MG63 (cell line): ENCODE measurements at regions not wholly inside any gene's neighbourhood (a gene's known extent, or its start where the extent isn't known, plus 50 kb on each side); places are given as distances from the start of the nearest gene placed in this dataset.

ENCODE experiments used
- DNase-seq: peaks from one replicate; pipeline ENCODE4 v3.0.0-alpha.2; 2020
- H3K27me3 ChIP-seq: fragments of 250-450 bp; sonication (Bioruptor Pico); 2 replicates; pipeline ENCODE4 v1.5.1; 2020; ENCODE audit warnings: mild to moderate bottlenecking, moderate library complexity
- H3K36me3 ChIP-seq: fragments of 250-450 bp; sonication (Bioruptor Pico); 2 replicates; pipeline ENCODE4 v1.5.1; 2020; ENCODE audit warnings: mild to moderate bottlenecking, moderate library complexity
- H3K4me3 ChIP-seq: fragments of 250-450 bp; sonication (Bioruptor Pico); 2 replicates; pipeline ENCODE4 v1.5.1; 2020; ENCODE audit warnings: mild to moderate bottlenecking, moderate library complexity
- H3K9me3 ChIP-seq: fragments of 250-450 bp; sonication (Bioruptor Pico); 2 replicates; pipeline ENCODE4 v1.5.1; 2020; ENCODE audit warnings: mild to moderate bottlenecking, moderate library complexity

DNA sequence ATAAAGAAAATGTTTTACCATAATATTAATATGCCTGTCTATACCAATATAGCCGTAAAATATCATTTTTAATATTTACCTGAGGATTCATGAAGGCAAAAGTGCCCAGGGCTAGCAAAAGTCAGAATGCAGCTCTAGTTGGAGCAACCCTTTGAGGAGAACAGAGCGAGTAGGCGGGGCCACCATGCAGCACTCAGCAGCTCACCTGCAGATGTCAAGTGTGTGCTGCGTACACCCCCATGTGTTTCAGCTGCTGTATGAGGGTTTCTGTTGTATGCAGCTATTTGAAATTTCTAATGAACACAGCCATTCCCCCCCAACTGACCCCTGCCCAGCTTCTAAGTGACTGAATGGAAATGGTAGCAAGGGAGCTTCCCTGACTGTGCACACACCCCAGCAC is 508.0 kb downstream of the QKI start:
- DNase-seq = no peak
- H3K36me3 ChIP-seq = no peaks in the 10 kb centered on the region
- no peaks in the 10 kb centered on the region for H3K27me3 ChIP-seq
- no peak overlapping the region for H3K4me3 ChIP-seq
- no peaks in the 10 kb centered on the region for H3K9me3 ChIP-seq

- Histone ChIP-seq H3K4me3 (no peak overlapping the region), H3K9me3 (no peaks in the 10 kb centered on the region), H3K27me3 (no peaks in the 10 kb centered on the region), H3K36me3 (no peaks in the 10 kb centered on the region)
- no peak for DNase-seq
Measured at GRCh38 chr6:163919652-163920051, 505.1 kb downstream of the QKI start.

- H3K4me3 ChIP-seq = no peak overlapping the region
- no peak for DNase-seq
- H3K9me3 ChIP-seq = no peaks in the 10 kb centered on the region
- H3K36me3 ChIP-seq = no peaks in the 10 kb centered on the region
- no peaks in the 10 kb centered on the region for H3K27me3 ChIP-seq
Measured at GRCh38 chr6:163916315-163917081, 502.0 kb downstream of the QKI start.

DNA sequence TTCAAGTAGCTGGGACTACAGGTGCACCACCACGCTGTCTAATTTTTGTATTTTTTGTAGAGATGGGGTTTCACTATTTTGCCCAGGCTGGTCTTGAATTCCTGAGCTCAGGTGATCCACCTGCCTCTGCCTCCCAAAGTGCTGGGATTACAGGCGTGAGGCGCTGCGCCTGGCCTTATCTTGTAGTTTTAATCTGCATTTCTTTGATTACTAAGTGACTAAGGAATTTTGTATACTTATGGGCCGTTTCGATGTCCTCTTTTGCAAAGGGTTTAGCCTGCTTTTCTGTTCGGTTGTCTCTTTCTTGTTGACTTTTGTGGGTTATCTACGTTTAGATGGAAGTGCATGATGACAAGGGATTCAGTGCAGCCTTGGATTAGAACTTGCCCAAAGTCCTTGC is 500.6 kb downstream of the QKI start:
- H3K36me3 ChIP-seq = no peaks in the 10 kb centered on the region
- H3K27me3 ChIP-seq = no peaks in the 10 kb centered on the region
- DNase-seq = no peak
- H3K4me3 ChIP-seq = no peak overlapping the region
- no peaks in the 10 kb centered on the region for H3K9me3 ChIP-seq

- no peak for DNase-seq
- Histone ChIP-seq H3K9me3 (no peaks in the 10 kb centered on the region), H3K27me3 (no peaks in the 10 kb centered on the region), H3K4me3 (no peak overlapping the region), H3K36me3 (no peaks in the 10 kb centered on the region)
Measured at GRCh38 chr6:163913045-163913444, 498.5 kb downstream of the QKI start.

DNA sequence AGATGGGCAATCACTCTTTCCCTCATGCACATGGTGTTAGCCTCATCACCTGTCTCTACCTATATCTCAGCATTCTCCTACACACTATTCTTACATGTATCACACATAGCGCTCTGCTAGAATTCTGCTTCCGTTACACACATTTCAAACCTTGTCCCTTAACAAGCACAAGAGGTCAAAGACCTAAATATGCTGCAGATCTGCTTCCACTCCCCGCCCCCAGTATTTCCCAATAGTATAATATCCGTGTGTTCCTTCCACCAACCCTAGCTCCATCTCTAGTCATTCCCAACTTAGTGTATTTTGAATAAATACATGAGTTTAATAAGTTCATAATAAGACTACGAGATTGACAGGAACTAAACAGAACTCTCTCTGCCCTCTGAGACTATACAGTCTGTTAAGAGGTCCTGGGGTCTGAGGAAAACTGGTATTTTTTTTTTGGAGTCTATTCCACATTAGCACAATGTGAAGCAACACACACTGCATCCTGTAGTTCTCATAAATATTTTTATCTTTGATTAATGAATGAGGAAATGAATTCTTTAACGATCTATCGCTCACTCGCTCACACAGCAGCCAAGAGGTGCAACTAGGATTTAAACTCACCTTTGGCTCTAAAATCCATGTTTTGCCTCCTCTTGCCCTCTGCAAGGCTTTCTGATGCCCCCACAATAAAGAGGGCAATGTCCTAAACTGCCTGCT is 491.6 kb downstream of the QKI start:
- Histone ChIP-seq H3K9me3 (no peaks in the 10 kb centered on the region; the same call in 1 of the 2 replicates), H3K36me3 (no peaks in the 10 kb centered on the region), H3K27me3 (no peaks in the 10 kb centered on the region), H3K4me3 (no peak overlapping the region)
- DNase-seq = no peak

GRCh38 chr6:163904186-163904585 is 489.7 kb downstream of the QKI start:
- Histone ChIP-seq H3K36me3 (no peaks in the 10 kb centered on the region), H3K27me3 (no peaks in the 10 kb centered on the region), H3K4me3 (no peak overlapping the region), H3K9me3 (no peaks in the 10 kb centered on the region; the same call in 1 of the 2 replicates)
- DNase-seq = no peak

- DNase-seq = no peak
- Histone ChIP-seq H3K27me3 (no peaks in the 10 kb centered on the region), H3K36me3 (no peaks in the 10 kb centered on the region), H3K4me3 (no peak overlapping the region), H3K9me3 (no peaks in the 10 kb centered on the region; the same call in 1 of the 2 replicates)
Measured at GRCh38 chr6:163903541-163903940, 489.0 kb downstream of the QKI start.

GRCh38 chr6:163902993-163903392 is 488.5 kb downstream of the QKI start:
- Histone ChIP-seq H3K36me3 (no peaks in the 10 kb centered on the region), H3K27me3 (no peaks in the 10 kb centered on the region), H3K9me3 (no peaks in the 10 kb centered on the region; the same call in 1 of the 2 replicates), H3K4me3 (no peak overlapping the region)
- no peak for DNase-seq

DNA sequence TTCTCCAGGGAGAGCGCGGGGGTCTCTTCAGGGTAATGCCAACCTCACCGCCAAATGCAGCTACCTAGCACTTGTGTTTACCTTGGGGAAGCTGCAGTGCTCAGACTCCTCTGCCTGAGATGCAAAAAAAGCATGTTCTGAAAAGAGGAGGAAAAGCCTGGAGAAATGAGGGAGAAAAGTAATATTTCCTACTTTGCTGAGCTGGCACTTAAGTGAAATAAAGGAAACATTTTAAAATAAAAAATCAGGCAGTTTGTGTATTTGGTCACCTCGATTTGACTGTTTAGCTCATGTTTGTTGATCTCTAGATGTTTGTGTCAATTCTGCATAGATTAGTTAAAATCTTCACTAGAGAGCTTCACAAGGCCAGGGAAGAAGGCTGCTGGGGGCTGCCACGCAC is 487.2 kb downstream of the QKI start:
- Histone ChIP-seq H3K27me3 (no peaks in the 10 kb centered on the region), H3K36me3 (no peaks in the 10 kb centered on the region), H3K4me3 (no peak overlapping the region), H3K9me3 (no peaks in the 10 kb centered on the region; the same call in 1 of the 2 replicates)
- no peak for DNase-seq

GRCh38 chr6:163900570-163900969 is 486.1 kb downstream of the QKI start:
- Histone ChIP-seq H3K9me3 (no peaks in the 10 kb centered on the region; the same call in 1 of the 2 replicates), H3K4me3 (no peak overlapping the region), H3K36me3 (no peaks in the 10 kb centered on the region), H3K27me3 (no peaks in the 10 kb centered on the region)
- DNase-seq = no peak

DNA sequence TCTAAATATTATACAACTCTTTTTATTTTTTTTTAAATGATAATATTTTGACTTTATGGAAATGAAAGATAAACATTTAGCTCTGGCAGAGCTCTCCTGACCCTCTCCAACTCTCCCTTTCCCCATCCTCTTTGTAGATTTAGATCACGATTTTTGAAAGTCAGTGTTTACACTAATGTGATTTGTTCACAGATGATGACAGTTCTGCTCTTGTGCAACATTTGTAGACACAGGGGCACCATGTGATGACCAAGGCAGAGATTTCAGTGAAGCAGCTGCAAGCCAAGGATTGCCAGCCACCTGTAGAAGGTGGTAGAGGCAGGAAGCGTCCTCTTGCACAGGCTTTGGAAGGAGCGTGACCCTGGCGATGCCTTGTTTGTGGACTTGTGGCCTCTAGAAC is 483.2 kb downstream of the QKI start:
- H3K27me3 ChIP-seq = no peaks in the 10 kb centered on the region
- H3K36me3 ChIP-seq = no peaks in the 10 kb centered on the region
- DNase-seq = peak; percentile 12
- H3K4me3 ChIP-seq = no peak overlapping the region
- H3K9me3 ChIP-seq = no peaks in the 10 kb centered on the region

DNA sequence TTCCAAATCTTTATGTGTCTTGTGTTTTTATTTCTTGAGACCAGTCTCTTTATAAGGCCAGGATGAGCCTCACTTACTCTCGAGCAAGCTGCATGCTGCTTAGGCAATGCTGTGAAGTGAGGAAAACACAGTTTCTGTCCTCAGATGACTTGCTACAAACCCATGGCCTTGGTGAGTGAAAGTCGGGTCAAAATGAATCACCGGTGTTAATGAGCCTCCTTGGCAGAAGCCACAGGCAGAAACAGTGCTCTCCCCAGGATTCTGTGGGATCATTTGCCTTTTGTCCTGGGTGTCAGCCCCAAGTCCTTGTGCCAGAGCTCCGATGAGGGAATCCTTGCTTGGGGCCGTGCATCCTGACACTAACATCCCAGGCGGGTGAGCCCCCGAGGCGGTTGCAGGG is 482.5 kb downstream of the QKI start:
- Histone ChIP-seq H3K4me3 (no peak overlapping the region), H3K9me3 (no peaks in the 10 kb centered on the region), H3K27me3 (no peaks in the 10 kb centered on the region), H3K36me3 (no peaks in the 10 kb centered on the region)
- peak; percentile 68 for DNase-seq

DNA sequence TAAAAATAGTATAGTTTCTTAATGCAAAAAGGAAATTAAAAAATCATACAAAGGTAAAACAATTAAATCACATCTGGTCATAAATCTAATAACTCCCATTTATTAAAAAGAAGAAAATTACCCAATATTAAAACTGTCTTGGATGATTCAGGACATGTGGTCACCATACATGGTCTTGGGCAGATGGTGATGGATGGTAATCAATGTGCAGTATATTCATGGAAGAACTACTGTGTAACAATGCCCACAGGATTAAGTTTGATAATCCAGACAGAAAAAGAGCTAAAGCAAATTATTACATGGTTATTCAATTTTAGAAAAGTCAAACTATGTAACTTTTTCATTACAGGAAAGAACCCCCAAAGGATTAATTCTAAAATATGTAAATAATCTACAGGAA is 480.6 kb downstream of the QKI start:
- DNase-seq = no peak
- Histone ChIP-seq H3K36me3 (no peaks in the 10 kb centered on the region), H3K9me3 (no peaks in the 10 kb centered on the region), H3K27me3 (no peaks in the 10 kb centered on the region), H3K4me3 (no peak overlapping the region)

- no peaks in the 10 kb centered on the region for H3K36me3 ChIP-seq
- peaks cover 3% of the 10 kb centered on the region for H3K9me3 ChIP-seq
- no peak for DNase-seq
- no peaks in the 10 kb centered on the region for H3K27me3 ChIP-seq
- H3K4me3 ChIP-seq = no peak overlapping the region
Measured at GRCh38 chr6:163893609-163894189, 479.2 kb downstream of the QKI start.

DNA sequence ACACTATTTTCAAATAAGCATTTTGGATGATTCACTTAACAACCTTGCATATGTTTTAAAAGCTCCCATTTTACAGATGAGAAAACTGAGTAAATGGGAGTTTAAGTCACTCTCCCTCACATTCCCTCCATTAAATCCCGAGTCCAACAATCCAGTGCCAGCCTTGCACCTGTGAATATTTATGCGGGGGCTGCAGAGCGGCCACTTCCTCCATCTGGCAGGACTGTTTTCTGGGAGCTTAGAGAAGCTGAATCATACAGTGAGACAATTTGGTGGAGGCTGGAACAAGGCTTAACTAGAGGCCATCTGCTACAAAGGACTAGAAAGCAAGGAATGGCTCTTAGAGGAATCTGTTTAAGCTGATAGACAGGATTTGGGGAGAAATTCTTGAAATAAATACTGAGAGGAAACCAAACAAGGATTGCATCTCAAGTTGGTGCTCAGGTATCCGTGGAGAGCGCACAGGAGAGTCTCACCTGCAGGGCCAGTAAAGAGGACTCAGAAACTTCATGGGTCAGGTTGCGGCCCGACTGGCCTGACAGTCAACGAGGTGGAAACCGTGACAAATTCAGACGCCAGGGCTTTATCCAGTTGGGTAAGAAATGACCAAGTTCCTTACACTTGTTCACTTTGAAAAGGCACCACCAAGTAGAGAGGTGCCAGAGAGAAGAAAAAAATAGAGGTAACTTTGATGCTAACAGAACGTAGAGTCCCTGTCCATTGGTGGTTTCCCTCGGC is 478.5 kb downstream of the QKI start:
- Histone ChIP-seq H3K27me3 (no peaks in the 10 kb centered on the region), H3K4me3 (no peak overlapping the region), H3K9me3 (peaks cover 6% of the 10 kb centered on the region), H3K36me3 (no peaks in the 10 kb centered on the region)
- peak; percentile 8 for DNase-seq

- H3K4me3 ChIP-seq = no peak overlapping the region
Measured at GRCh38 chr6:163889904-163890514, 475.5 kb downstream of the QKI start.

More at GRCh38 chr6:163889904-163890514, 475.5 kb downstream of the QKI start:
- H3K9me3 ChIP-seq = peaks cover 8% of the 10 kb centered on the region
- H3K27me3 ChIP-seq = no peaks in the 10 kb centered on the region; the same call in 1 of the 2 replicates
- no peaks in the 10 kb centered on the region for H3K36me3 ChIP-seq
- DNase-seq = no peak
